Hepatocyte (in vitro differentiated cells): ENCODE measurements at regions not wholly inside any gene's neighbourhood (a gene's known extent, or its start where the extent isn't known, plus 50 kb on each side); places are given as distances from the start of the nearest gene placed in this dataset.

Experiments used
- CTCF ChIP-seq: fragments of 200-600 bp; sonication (generic); IDR thresholded peaks from 2 replicates; pipeline ENCODE4 v1.5.1; 2016; ENCODE audit warnings: antibody characterized with exemption, mild to moderate bottlenecking; ENCODE audit not compliant: poor library complexity
- EZH2 ChIP-seq: fragments of 200-600 bp; sonication (generic); IDR thresholded peaks from 2 replicates; pipeline ENCODE4 v1.6.1; 2016; ENCODE audit warnings: antibody characterized with exemption, mild to moderate bottlenecking, borderline replicate concordance
- EZH2phosphoT487 ChIP-seq: fragments of 200-600 bp; sonication (generic); IDR thresholded peaks from one replicate; pipeline ENCODE4 v1.6.1; 2018; ENCODE audit warnings: antibody characterized with exemption, mild to moderate bottlenecking, low read depth, moderate library complexity; ENCODE audit not compliant: unreplicated experiment, severe bottlenecking

DNA sequence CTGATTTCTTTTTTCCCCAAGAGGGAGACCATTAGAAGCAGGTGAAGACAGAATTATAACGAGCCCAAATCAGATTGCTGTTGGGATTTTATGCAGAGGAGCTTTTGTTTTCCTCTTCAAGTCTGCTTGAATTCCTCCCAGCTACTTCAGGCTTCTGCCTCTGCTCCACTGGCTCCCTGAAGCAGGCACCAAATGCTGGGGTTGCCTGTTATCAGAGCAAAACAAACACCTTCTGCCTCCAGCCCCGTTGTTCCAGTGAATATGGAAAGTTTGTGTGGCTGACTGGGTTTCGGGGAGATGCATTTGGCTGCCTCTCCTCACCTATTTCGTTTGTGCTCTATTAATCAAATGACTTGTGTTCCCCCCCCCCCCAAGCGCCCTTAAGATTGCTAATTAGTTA, 209.2 kb downstream of the URB2 start:
- TF ChIP-seq CTCF (no peak), EZH2 (no peak), EZH2phosphoT487 (no peak)
